GM13977 (cell line): ENCODE measurements at regions not wholly inside any gene's neighbourhood (a gene's known extent, or its start where the extent isn't known, plus 50 kb on each side); places are given as distances from the start of the nearest gene placed in this dataset.

Source experiments
- DNase-seq: peaks from one replicate; pipeline ENCODE4 v3.0.0; 2012; ENCODE audit warnings: low spot score
- in situ Hi-C: fragments of 300-500 bp; cut with MboI; formaldehyde crosslinking; loops from one replicate; pipeline ENCODE4 v1.12.0; 2022; ENCODE audit warnings: low sequenced_read_pairs, low pct_unique_long_range_greater_than_20kb, mixed read lengths, inconsistent platforms; ENCODE audit not compliant: unreplicated experiment
- TF ChIP-seq, protein P1 (sequence below): IDR thresholded peaks from 2 replicates; pipeline ENCODE4 v1.5.1; 2012; ENCODE audit warnings: mild to moderate bottlenecking, control low read depth; ENCODE audit not compliant: insufficient read depth; ENCODE audit errors: extremely low read depth, missing control alignments

DNA sequence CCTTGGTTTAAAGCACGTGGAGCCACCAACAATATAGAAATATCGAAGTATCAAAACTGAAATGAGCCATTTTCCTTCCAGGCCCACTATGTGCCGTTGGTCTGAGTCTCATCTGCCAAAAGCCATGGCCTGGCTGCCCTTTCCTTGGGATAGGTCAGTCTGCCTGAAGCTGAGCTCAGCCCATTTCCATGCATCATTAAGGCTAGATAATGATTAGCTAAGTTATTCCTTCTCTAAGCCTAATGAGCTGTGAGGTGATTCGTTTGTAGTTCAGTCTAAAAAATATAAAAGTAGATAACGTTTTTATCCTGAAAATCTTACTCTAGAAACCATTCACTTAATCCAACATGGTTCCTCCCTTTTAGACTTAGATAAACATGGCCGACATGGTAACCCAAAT is 936.2 kb upstream of the LCORL start:
- in situ Hi-C loops: no loop called here

DNA sequence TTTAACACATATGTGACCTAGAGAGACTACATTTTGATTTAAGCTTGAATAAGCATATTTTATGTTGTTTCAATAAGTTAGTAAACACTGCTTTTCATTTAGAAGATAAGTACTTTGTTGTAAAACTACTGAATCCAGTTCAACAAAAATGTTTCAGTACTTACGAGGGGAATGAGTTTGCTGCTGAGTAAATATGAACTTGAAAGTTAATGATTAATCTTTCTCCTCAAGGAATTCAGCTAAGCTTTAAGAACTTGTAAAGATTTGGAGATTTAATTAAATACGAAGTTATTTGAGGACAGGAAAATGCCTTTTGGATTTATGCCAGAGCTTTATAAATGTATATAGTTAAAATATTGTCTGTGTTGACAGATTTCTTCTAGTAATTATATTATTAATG is 933.0 kb upstream of the LCORL start:
- TF ChIP-seq, protein P1, sequence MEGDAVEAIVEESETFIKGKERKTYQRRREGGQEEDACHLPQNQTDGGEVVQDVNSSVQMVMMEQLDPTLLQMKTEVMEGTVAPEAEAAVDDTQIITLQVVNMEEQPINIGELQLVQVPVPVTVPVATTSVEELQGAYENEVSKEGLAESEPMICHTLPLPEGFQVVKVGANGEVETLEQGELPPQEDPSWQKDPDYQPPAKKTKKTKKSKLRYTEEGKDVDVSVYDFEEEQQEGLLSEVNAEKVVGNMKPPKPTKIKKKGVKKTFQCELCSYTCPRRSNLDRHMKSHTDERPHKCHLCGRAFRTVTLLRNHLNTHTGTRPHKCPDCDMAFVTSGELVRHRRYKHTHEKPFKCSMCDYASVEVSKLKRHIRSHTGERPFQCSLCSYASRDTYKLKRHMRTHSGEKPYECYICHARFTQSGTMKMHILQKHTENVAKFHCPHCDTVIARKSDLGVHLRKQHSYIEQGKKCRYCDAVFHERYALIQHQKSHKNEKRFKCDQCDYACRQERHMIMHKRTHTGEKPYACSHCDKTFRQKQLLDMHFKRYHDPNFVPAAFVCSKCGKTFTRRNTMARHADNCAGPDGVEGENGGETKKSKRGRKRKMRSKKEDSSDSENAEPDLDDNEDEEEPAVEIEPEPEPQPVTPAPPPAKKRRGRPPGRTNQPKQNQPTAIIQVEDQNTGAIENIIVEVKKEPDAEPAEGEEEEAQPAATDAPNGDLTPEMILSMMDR: no peak
- in situ Hi-C loops: no loop called here
- no peak for DNase-seq

More for the DNA sequence above, 936.2 kb upstream of the LCORL start:
- TF ChIP-seq, protein P1: no peak
- DNase-seq: no peak

DNA sequence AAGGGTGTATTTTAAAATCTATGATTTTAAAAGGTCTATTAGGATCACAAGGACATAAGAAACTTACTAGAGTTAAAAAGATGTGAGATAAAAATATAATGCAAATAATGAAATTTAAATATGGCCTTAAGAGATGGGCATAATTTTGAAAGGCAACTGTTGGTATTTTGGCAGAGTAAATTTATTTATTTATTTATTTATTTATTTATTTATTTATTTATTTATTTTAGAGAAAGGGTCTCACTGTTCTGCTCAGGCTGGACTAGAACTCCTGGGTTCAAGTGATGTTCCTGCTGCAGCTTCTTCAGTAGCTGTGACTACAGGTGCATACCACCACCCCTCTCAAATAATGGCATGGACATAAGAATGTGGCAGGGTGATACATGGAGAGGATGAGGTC is 932.1 kb upstream of the LCORL start:
- TF ChIP-seq, protein P1: no peak
- in situ Hi-C loops: no loop called here
- DNase-seq: no peak

DNA sequence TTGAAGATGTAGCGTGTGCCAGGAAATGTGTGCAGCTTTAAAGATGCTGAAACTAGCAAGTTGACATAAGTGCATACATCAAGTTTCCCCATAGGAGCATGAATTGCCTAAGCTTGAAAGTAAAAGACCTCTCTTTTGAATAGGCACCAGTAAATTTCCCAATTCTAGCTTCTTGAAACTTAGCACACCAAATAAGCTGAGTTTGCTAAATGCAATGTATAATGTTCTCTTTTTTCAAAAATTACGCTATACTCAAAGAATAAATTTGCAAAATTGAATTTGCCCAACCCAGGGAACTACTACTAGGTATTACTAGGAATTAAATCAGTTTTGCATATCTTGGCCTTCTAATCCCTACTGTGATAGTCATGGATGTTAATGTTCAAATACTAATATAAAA is 923.9 kb upstream of the LCORL start:
- DNase-seq: no peak
- in situ Hi-C loops: no loop called here

DNA sequence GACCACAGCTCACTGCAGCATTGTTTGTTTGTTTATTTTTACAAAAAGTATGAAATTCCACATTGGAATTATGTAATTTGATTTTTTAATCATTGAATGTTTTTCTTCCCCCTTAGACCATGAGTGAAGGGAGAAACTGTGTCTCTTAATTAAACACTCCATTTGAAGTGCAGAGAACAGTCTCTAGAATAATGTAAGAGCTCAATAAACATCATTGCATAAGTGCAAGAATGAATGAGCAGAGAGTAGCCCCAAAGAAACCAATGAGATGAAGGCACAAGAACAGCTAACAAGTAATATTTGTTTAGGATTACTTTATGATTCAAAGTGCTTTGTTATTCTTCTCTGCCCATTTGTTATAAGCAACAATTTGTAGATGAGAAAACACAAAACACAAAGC is 921.3 kb upstream of the LCORL start:
- TF ChIP-seq, protein P1: no peak
- in situ Hi-C loops: no loop called here
- no peak for DNase-seq

More for the DNA sequence above, 923.9 kb upstream of the LCORL start:
- TF ChIP-seq, protein P1: no peak

DNA sequence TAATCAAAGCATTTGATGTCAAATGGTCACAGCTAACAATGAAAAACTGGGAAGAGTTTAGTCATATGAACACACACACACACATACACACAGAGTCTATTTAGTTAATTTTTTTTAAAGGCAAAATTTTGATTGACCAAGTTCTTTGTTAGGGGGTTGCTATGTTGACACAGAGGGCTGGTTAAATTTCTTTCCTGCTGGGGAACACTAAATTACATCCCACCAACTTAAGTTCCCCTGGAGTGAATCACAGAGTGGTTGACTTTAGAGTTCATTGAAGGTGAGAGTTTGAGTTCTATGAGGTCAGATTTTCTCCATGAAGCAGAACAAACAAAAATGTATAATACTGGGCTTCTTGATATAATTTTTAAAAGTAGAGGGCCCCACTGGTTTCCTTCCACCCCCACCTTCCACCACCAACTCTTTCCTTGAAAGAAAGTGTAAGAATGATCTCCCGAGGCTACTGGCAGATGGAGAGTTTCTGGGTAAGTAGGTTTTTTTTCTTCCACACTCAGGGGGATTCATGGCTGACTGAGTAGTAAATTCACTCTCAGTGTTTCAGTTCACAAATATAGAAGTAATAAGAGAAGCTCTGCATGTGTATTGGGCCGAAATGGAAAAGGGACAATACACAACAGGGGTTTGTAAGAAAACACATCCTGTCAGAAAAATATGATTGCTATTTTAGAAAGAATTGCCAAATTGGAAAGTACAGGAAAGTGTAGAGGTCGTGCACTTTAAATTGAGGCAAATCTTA is 917.0 kb upstream of the LCORL start:
- DNase-seq: no peak
- TF ChIP-seq, protein P1: no peak
- in situ Hi-C loops: no loop called here
